ENCODE measurements at regions not wholly inside any gene's neighbourhood (a gene's known extent, or its start where the extent isn't known, plus 50 kb on each side); places are given as distances from the start of the nearest gene placed in this dataset.

GRCh38 chr12:76216585-76217472 is 131.4 kb downstream of the BBS10 start:
- DNase-seq: no peak

- no peak for DNase-seq
These were observed 123.6 kb upstream of the NAP1L1 start for GRCh38 chr12:76208129-76208528.

- DNase-seq: no peak
These were observed 122.2 kb upstream of the NAP1L1 start for GRCh38 chr12:76206677-76207072.

GRCh38 chr12:76206039-76206676 is 121.7 kb upstream of the NAP1L1 start:
- no peak for DNase-seq

- no peak for DNase-seq
These were observed 118.1 kb upstream of the NAP1L1 start for GRCh38 chr12:76202621-76203020.

GRCh38 chr12:76201758-76202157 is 117.3 kb upstream of the NAP1L1 start:
- no peak for DNase-seq

GRCh38 chr12:76201316-76201715 is 116.8 kb upstream of the NAP1L1 start:
- DNase-seq: no peak

GRCh38 chr12:76199808-76200207 is 115.3 kb upstream of the NAP1L1 start:
- DNase-seq: no peak

GRCh38 chr12:76198839-76199238 is 114.4 kb upstream of the NAP1L1 start:
- no peak for DNase-seq

GRCh38 chr12:76197283-76197682 is 112.8 kb upstream of the NAP1L1 start:
- DNase-seq: no peak

GRCh38 chr12:76195920-76196319 is 111.4 kb upstream of the NAP1L1 start:
- no peak for DNase-seq

GRCh38 chr12:76194724-76195123 is 110.2 kb upstream of the NAP1L1 start:
- DNase-seq: no peak

- no peak for DNase-seq
These were observed 109.5 kb upstream of the NAP1L1 start for GRCh38 chr12:76193961-76194360.

GRCh38 chr12:76192416-76192815 is 107.9 kb upstream of the NAP1L1 start:
- no peak for DNase-seq

GRCh38 chr12:76190299-76190698 is 105.8 kb upstream of the NAP1L1 start:
- no peak for DNase-seq

GRCh38 chr12:76189851-76190250 is 105.4 kb upstream of the NAP1L1 start:
- DNase-seq: no peak

GRCh38 chr12:76187177-76187576 is 102.7 kb upstream of the NAP1L1 start:
- DNase-seq: no peak

GRCh38 chr12:76186131-76186906 is 101.8 kb upstream of the NAP1L1 start:
- DNase-seq: peak; percentile 11

- DNase-seq: no peak
These were observed 99.1 kb upstream of the NAP1L1 start for GRCh38 chr12:76183459-76184186.

GRCh38 chr12:76180401-76181277 is 96.2 kb upstream of the NAP1L1 start:
- DNase-seq: peak; percentile 4

GRCh38 chr12:76178452-76178851 is 94.0 kb upstream of the NAP1L1 start:
- DNase-seq: no peak

- DNase-seq: no peak
These were observed 93.3 kb upstream of the NAP1L1 start for GRCh38 chr12:76177821-76178220.
